OCI-LY1 (cell line): ENCODE measurements at regions not wholly inside any gene's neighbourhood (a gene's known extent, or its start where the extent isn't known, plus 50 kb on each side); places are given as distances from the start of the nearest gene placed in this dataset.

ENCODE experiments used
- H2AFZ ChIP-seq: fragments of 200-600 bp; sonication (generic), shearing (Covaris generic); 2 replicates; pipeline ENCODE4 v1.6.0; 2014; ENCODE audit warnings: antibody characterized with exemption, mild to moderate bottlenecking, low read length
- H3F3A ChIP-seq: fragments of 200-600 bp; sonication (generic), shearing (Covaris generic); 2 replicates; pipeline ENCODE4 v1.6.0; 2014; ENCODE audit warnings: mild to moderate bottlenecking, antibody characterized with exemption, low read length, moderate library complexity; ENCODE audit not compliant: insufficient read depth
- H3K27ac ChIP-seq: fragments of 200-600 bp; sonication (generic); 2 replicates; pipeline ENCODE4 v1.5.1; 2014; ENCODE audit warnings: low read length, mixed run types, mild to moderate bottlenecking, low read depth; ENCODE audit not compliant: poor library complexity, severe bottlenecking
- H3K27me3 ChIP-seq: fragments of 200-600 bp; sonication (generic); 2 replicates; pipeline ENCODE4 v1.6.0; 2014; ENCODE audit warnings: antibody characterized with exemption, mild to moderate bottlenecking, low read length, moderate library complexity; ENCODE audit not compliant: insufficient read depth
- H3K36me3 ChIP-seq: fragments of 200-600 bp; sonication (generic); 2 replicates; pipeline ENCODE4 v1.6.1; 2014; ENCODE audit warnings: mild to moderate bottlenecking, antibody characterized with exemption, low read length, moderate library complexity, mixed read lengths; ENCODE audit not compliant: insufficient read depth
- H3K4me1 ChIP-seq: fragments of 200-600 bp; sonication (generic); 2 replicates; pipeline ENCODE4 v1.5.1; 2014; ENCODE audit warnings: mild to moderate bottlenecking, low read length, moderate library complexity; ENCODE audit not compliant: insufficient read depth, severe bottlenecking
- H3K4me2 ChIP-seq: fragments of 200-600 bp; sonication (generic), shearing (Covaris generic); 2 replicates; pipeline ENCODE4 v1.6.1; 2014; ENCODE audit warnings: low read length
- H3K4me3 ChIP-seq: fragments of 200-600 bp; sonication (generic); 2 replicates; pipeline ENCODE4 v1.5.1; 2014; ENCODE audit warnings: low read length, low read depth, mild to moderate bottlenecking, mixed read lengths; ENCODE audit not compliant: poor library complexity, severe bottlenecking
- H3K79me2 ChIP-seq: fragments of 200-600 bp; shearing (Covaris generic); 2 replicates; pipeline ENCODE4 v1.6.1; 2016; ENCODE audit warnings: mixed run types, low read length, mixed read lengths; ENCODE audit not compliant: insufficient read depth
- H3K9ac ChIP-seq: fragments of 200-600 bp; sonication (generic), shearing (Covaris generic); 2 replicates; pipeline ENCODE4 v1.6.1; 2014; ENCODE audit warnings: mild to moderate bottlenecking, low read length, mixed read lengths
- H3K9me2 ChIP-seq: fragments of 200-600 bp; sonication (generic), shearing (Covaris generic); 2 replicates; pipeline ENCODE4 v1.6.1; 2014; ENCODE audit warnings: low read depth, mild to moderate bottlenecking, low read length, mixed read lengths
- H3K9me3 ChIP-seq: fragments of 200-600 bp; shearing (Covaris generic); 2 replicates; pipeline ENCODE4 v1.6.1; 2014; ENCODE audit warnings: low read length, mixed read lengths
- H4K20me1 ChIP-seq: fragments of 200-600 bp; sonication (generic), shearing (Covaris generic); 2 replicates; pipeline ENCODE4 v1.6.0; 2016; ENCODE audit warnings: mild to moderate bottlenecking, low read length; ENCODE audit not compliant: insufficient read depth
- CTCF ChIP-seq: fragments of 200-600 bp; sonication (generic), shearing (Covaris generic); IDR thresholded peaks from 2 replicates; pipeline ENCODE4 v1.5.1; 2017; ENCODE audit warnings: mild to moderate bottlenecking, antibody characterized with exemption, low read length, moderate library complexity, mixed read lengths
- EZH2 ChIP-seq: fragments of 200-600 bp; sonication (generic), shearing (Covaris generic); IDR thresholded peaks from 2 replicates; pipeline ENCODE4 v1.8.0; 2017; ENCODE audit warnings: borderline replicate concordance, mixed run types, mild to moderate bottlenecking, antibody characterized with exemption, low read length, moderate library complexity, mixed read lengths

DNA sequence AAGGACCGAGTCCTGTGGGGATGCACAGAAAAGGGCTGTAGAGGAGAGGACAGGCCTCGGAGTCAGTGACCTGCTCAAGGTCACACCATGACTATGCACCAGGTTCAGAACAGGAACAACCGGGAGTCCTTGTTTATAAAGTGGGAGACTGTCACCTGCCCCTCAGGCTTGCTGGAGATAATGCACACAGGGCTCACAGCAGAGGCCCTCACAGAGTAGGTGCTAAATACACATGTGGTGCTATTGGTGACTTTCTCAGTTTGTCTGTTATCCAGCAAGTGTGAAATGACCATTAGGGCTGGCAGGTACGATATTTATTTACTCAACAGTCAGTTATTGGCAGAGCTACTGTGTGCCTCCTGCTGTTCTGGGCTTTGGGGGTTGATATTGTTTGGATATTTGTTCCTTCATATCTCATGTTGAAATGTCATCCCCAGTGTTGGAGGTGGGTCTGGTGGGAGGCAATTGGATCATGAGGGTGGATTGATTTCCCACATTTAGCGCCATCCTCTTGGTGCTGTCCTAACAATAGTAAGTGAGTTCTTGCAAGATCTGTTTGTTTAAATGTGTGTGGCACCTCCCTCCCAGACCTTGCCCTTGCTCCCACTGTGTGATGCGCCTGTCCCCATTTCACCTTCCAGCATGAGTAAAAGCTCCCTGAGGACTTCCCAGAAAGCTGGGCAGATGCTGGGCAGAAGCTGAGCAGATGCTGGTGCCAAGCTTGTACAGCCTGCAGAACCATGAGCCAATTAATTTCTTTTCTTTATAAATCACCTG lies 162.1 kb upstream of the MPHOSPH6 start:
- Histone ChIP-seq H3K27me3 (no peaks in the 10 kb centered on the region), H4K20me1 (no peaks in the 10 kb centered on the region), H3K4me3 (no peak overlapping the region), H3K79me2 (no peaks in the 10 kb centered on the region), H3K4me1 (no peaks in the 10 kb centered on the region), H3K9me3 (no peaks in the 10 kb centered on the region), H3K9ac (no peak overlapping the region), H3K4me2 (no peak overlapping the region), H3K27ac (no peak overlapping the region), H3F3A (no peaks in the 10 kb centered on the region), H2AFZ (no peak overlapping the region), H3K9me2 (no peaks in the 10 kb centered on the region), H3K36me3 (no peaks in the 10 kb centered on the region)
- no peak for TF ChIP-seq EZH2
- TF ChIP-seq CTCF = no peak

GRCh38 chr16:82331397-82331796 lies 161.4 kb upstream of the MPHOSPH6 start:
- H3K4me3 ChIP-seq = no peak overlapping the region
- H3K27ac ChIP-seq = no peak overlapping the region
- H3K9ac ChIP-seq = no peak overlapping the region
- H3K9me2 ChIP-seq = no peaks in the 10 kb centered on the region
- no peak overlapping the region for H3K4me2 ChIP-seq
- no peaks in the 10 kb centered on the region for H3K27me3 ChIP-seq
- H3K79me2 ChIP-seq = no peaks in the 10 kb centered on the region
- H3K4me1 ChIP-seq = no peaks in the 10 kb centered on the region
- H3F3A ChIP-seq = no peaks in the 10 kb centered on the region
- TF ChIP-seq CTCF (no peak), EZH2 (no peak)
- H3K9me3 ChIP-seq = no peaks in the 10 kb centered on the region
- no peaks in the 10 kb centered on the region for H3K36me3 ChIP-seq
- H4K20me1 ChIP-seq = no peaks in the 10 kb centered on the region
- no peak overlapping the region for H2AFZ ChIP-seq

DNA sequence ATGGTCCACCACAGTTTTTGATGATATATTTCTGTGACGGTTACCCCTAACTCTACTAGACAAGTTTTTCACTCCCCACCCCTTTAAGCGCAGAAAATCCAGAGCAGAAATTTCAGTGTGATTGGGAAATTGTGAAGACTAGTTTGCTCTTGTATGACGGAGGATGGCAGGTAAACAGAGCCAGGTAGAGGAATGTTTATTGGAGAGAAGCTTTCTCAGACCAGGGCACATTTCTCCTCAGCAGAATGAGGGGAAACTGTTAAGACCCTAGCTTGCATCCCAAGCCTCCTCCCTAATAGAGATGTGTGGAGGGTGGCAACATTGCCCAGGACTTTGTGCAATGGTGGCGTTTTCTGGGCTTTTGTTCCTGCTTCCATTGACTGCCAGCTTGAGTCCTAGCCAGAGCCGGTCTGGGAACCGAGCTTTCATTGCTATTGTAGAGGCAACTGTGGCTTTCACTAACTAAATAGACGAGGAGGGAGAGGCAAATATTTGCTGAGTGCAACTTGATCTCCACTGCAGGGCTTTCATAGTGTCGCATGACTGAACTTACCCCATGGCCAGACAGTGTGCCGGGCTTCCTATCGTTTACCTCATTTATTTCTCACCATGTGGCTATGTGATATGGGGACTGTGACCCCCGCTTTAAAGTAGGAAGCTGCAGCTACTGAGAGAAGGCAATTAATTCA lies 159.6 kb upstream of the MPHOSPH6 start:
- Histone ChIP-seq H3K9me2 (no peaks in the 10 kb centered on the region), H3K79me2 (no peaks in the 10 kb centered on the region), H3K4me1 (no peaks in the 10 kb centered on the region), H3F3A (no peaks in the 10 kb centered on the region), H3K4me2 (no peak overlapping the region), H3K9ac (no peak overlapping the region), H2AFZ (no peak overlapping the region), H3K27me3 (no peaks in the 10 kb centered on the region), H3K4me3 (no peak overlapping the region), H4K20me1 (no peaks in the 10 kb centered on the region), H3K27ac (no peak overlapping the region), H3K9me3 (no peaks in the 10 kb centered on the region), H3K36me3 (no peaks in the 10 kb centered on the region)
- TF ChIP-seq CTCF (no peak), EZH2 (no peak)
